GM15510 (cell line): ENCODE measurements at regions not wholly inside any gene's neighbourhood (a gene's known extent, or its start where the extent isn't known, plus 50 kb on each side); places are given as distances from the start of the nearest gene placed in this dataset.

Experiments
- POLR2A ChIP-seq: IDR thresholded peaks from 3 replicates; pipeline ENCODE4 v1.6.1; 2011; ENCODE audit warnings: borderline replicate concordance; ENCODE audit not compliant: insufficient read length; ENCODE audit errors: extremely low read depth

- TF ChIP-seq POLR2A: no peak
These were observed 219.7 kb upstream of the BTG1 start for GRCh38 chr12:92365333-92365732.

DNA sequence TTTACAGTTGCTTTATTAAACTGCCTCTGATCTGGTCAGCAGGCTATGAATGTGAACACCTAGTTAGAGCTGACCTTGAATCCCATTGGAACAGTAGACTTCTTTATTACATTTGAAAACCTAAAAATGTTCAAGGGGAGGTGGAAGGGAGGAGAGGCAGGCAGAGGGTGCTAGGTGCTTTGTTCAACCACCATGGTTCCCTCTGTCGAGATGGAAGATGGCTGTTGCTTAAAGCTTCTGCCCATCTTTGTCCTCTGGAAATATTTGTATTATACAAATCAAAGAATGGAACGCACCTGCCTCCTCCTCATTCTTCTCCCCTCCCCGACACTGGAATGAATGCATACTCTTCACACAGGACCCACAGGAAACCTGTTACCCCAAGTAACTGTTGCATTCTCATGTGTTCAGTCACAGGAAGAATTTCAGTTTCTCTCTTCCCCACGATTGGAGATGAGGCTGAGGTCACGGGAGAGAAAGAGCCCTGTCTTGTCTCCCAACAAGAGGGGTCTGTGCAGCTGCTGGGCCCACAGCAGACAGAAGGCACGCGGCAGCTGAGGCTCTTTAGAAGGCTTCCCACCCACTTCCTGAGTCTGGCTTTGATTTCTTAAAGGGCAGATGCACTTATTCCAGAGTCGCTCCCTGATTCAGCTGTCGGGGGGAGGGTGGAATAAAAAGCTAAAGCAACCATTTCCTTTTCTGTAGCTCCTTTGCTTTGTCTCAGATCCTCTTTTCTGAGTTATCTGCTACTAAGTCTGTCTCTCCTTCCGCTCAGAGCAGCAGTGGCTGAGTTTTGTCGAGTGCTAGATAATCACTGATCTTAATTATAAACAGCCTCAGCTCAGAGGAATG lies 217.9 kb upstream of the BTG1 start:
- peak; percentile 79 for TF ChIP-seq POLR2A

DNA sequence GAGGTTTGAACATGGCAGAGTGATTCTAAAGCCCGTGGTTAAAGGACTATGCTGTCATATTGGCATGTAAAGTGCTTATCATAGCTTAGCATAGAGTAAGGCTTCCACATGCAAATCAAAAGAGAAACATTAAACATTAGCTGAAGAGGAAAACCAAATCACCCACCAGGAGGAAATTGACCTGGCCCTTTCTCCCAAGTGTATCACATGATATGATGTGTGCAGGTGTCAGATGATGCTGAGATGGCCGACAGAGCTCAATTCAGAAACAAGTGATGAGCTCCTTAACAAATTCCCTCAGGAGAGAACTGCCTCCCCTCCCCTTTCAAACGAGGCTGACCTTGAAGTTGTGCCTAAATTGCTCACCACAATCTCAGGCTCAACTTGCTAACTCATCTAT lies 217.1 kb upstream of the BTG1 start:
- peak; percentile 29 for TF ChIP-seq POLR2A

DNA sequence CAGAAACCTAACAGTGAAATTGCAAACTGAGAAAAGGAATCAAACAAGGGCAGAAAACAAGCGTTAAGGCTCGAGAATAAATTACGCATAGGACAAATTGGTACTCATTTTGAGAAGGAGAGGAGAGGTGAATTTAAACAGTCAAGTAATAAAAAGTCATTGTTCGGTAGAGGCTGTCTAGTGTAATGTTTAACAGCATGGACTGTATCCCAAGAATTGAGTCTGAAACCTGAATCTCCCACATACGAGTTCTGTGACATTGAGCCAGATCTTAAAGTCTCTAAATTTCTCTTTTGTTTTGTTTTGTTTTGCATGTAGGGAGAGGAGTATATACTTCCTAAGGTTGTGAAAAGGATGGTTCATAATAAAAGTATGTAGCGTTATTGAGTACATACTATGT lies 216.5 kb upstream of the BTG1 start:
- no peak for TF ChIP-seq POLR2A

DNA sequence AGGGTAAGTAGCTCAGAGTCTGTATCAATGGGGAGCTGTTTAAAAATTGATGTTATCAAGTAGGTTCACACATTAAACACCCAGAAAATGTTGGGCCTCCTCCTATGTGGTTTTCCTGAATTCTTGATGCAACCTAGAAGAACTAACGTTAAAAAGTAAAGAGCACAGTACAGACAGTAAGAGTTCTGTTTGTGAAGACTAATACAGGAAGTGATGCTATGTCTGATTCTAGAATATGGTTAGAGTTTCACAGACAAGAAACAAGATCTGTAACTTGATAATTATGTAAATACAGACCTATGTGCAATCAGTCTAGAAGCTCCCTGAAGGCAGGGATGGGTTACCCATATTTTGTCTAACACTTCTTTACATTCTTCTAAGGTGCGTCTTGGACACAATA lies 214.9 kb upstream of the BTG1 start:
- no peak for TF ChIP-seq POLR2A

- no peak for TF ChIP-seq POLR2A
These were observed 214.0 kb upstream of the BTG1 start for GRCh38 chr12:92359581-92360209.

DNA sequence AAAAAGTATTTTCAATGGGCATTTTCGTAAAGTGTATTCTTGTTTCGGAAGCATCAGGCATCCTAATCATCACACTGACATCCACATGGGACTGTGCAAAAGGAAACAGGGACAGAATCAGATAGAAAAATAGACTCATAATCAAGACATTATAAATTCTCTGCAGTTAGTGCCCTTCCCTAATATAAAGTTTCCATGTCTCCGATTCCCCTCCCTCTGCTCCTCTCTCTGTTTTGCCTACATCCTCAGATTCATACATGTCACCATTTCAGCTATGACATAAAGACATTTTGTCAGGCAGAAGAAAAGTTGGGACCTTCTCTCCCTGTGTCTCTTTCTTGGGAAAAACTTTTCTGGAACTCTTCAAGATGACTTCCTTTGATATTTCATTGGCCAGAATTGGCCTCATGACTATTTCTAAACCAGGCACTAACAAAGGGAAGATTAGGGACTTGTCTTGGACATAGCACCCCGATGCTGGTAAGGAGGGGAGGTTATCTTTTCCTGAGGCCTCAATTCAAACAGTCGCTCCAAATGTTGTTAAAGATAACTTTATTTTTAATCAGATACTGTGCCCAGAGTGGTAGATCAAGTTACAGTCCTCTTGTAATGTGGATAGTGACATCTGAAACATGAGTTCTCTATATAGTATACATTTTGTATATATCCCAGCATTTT lies 212.1 kb upstream of the BTG1 start:
- no peak for TF ChIP-seq POLR2A

- TF ChIP-seq POLR2A: no peak
These were observed 210.8 kb upstream of the BTG1 start for GRCh38 chr12:92356425-92356824.

DNA sequence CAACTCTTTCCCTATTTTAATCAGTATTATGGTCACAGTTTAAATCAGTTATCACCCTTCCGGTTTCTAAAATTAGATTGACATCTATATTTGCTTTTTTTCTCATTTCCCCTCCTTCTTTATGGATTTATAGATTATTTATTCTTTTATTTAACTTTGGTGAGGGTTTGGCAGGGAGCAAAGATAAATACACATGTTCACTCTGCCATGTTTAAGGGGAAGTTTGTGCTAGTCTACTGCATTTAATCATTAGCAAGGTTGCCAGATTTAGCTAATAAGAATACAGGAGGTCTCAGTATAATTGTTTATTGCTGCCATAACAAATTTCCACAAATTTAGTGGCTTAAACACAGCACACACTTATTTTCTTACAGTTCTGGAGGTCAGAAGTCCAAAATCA lies 204.0 kb upstream of the BTG1 start:
- TF ChIP-seq POLR2A: no peak

DNA sequence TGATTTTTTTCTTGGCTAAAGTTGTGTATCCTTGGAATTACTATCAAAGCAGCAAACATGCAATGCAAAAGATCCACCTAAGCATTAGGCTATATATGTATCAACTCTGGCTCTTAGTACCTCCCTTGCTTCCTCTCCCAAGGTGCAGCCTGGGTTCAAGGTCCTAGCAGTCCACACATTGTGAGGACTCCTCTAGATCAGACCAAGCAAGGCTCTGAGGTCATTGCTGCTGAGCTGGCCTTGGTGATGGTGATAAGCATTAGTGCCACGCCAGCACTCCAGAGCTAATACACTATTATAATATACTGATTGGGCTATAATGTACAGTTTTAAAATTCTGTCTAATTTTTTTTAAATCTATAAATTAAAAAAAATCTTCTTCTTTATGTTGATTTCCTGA lies 196.9 kb upstream of the BTG1 start:
- no peak for TF ChIP-seq POLR2A

- TF ChIP-seq POLR2A: no peak
These were observed 195.5 kb upstream of the BTG1 start for GRCh38 chr12:92341065-92341668.

DNA sequence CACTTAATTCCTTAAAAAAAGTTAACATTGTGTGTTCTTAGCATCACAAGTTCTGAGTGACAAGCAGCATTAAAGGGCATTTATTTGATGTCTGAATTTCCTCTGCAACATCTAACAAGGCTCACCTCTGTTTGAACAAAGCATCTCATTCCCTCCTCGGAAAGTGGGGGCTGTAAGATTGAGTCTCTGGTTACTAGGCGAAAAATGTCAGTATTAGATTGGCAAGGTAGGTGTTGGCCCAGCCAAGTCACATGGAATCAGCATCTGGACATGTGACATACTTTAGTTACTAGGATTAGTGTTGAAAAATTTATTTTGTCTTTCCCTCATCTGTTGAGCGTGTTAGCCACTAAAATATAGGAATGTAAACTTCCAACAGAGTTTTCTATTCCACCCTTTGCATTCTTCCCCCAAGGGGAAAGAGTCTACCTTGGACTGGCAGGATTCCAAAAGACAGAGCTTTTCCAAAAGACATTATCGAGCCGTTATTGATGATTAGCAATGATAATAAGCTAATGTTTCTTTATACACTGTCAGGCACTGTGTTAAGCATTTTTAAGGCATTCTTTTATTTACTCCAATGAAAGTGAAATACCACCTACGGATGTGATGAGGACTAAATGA lies 194.9 kb upstream of the BTG1 start:
- TF ChIP-seq POLR2A: no peak

GRCh38 chr12:92340003-92340402 lies 194.4 kb upstream of the BTG1 start:
- TF ChIP-seq POLR2A: no peak

GRCh38 chr12:92339198-92339821 lies 193.7 kb upstream of the BTG1 start:
- no peak for TF ChIP-seq POLR2A
